T-cell (primary cell): ENCODE measurements at regions not wholly inside any gene's neighbourhood (a gene's known extent, or its start where the extent isn't known, plus 50 kb on each side); places are given as distances from the start of the nearest gene placed in this dataset.
"Not testable (repeated sequence)": the region's sequence is repeated elsewhere in the genome, so short reads cannot be mapped to it uniquely, and the experiment has no call there.

Experiments used
- ATAC-seq, 4 experiments: fragments of 200-7000 bp in 3 of 4; fragments of 150-1000 bp in 1 of 4; cut with Tn5 transposase; replicated peaks in 1 of 4; 1 replicate in 3 of 4; 2 replicates in 1 of 4; pipeline ENCODE4 v1.10.0; 2021; ENCODE audit warnings: moderate library complexity in 3 of 4, mild to moderate bottlenecking in 2 of 4, moderate number of reproducible peaks in 1 of 4
- CTCF ChIA-PET, 2 donors: fragments of 300-600 bp; sonication (Branson Sonifier 250); formaldehyde crosslinking; loops; one replicate each; lab custom pipeline; 2022; ENCODE audit warnings: antibody characterized with exemption in 2 of 2; lab: Charles Lee
- POLR2A ChIA-PET, 2 donors: fragments of 300-600 bp; sonication (Branson Sonifier 250); formaldehyde crosslinking; loops; one replicate each; lab custom pipeline; 2022; ENCODE audit warnings: antibody characterized with exemption in 2 of 2; lab: Charles Lee
- DNase-seq, 35 experiments: peaks; one replicate each; pipeline versions ENCODE4 v3.0.0 to v3.0.0-alpha.2; 2013 to 2023
- H3K27ac ChIP-seq: one replicate; pipeline ENCODE4 v1.5.1; 2013; ENCODE audit warnings: low read length
- H3K27me3 ChIP-seq, 2 experiments: replicated peaks in 1 of 2; 1 replicate in 1 of 2; 2 replicates in 1 of 2; pipeline versions ENCODE4 v1.6.1 to v1.7.0; 2013; ENCODE audit warnings: low read length in 1 of 2, mixed read lengths in 1 of 2; ENCODE audit not compliant: control insufficient read depth in 2 of 2, insufficient read depth in 2 of 2; ENCODE audit errors: extremely low read depth in 1 of 2
- H3K36me3 ChIP-seq, 2 donors: 1 replicate in 1 of 2; 2 replicates in 1 of 2; pipeline versions ENCODE4 v1.6.1 to v1.7.0; 2013; ENCODE audit warnings: low read length in 1 of 2; ENCODE audit not compliant: control insufficient read depth in 2 of 2, insufficient read depth in 1 of 2; ENCODE audit errors: extremely low read depth in 1 of 2
- H3K4me1 ChIP-seq, 2 experiments: 1 replicate in 1 of 2; 2 replicates in 1 of 2; pipeline versions ENCODE4 v1.6.1 to v1.7.0; 2013; ENCODE audit warnings: low read length in 2 of 2, mixed read lengths in 1 of 2; ENCODE audit not compliant: insufficient read depth in 2 of 2, control insufficient read depth in 1 of 2; ENCODE audit errors: extremely low read depth in 1 of 2
- H3K4me3 ChIP-seq, 2 donors: 1 replicate in 1 of 2; 2 replicates in 1 of 2; pipeline versions ENCODE4 v1.5.1 to v1.7.0; 2013; ENCODE audit warnings: mild to moderate bottlenecking in 2 of 2, low read length in 1 of 2, moderate library complexity in 1 of 2; ENCODE audit not compliant: control insufficient read depth in 1 of 2; ENCODE audit errors: extremely low read depth in 1 of 2
- H3K9me3 ChIP-seq: 2 replicates; pipeline ENCODE4 v1.7.0; 2013
- H3K27ac Mint-ChIP-seq, 2 donors: one replicate each; pipeline ENCODE4 v1.8.0; 2020 to 2021; ENCODE audit warnings: mild to moderate bottlenecking in 2 of 2, mixed read lengths in 2 of 2
- H3K27me3 Mint-ChIP-seq, 2 donors: one replicate each; pipeline ENCODE4 v1.8.0; 2021 to 2022; ENCODE audit warnings: mixed read lengths in 2 of 2
- H3K36me3 Mint-ChIP-seq: one replicate; pipeline ENCODE4 v1.8.0; 2021; ENCODE audit warnings: mixed read lengths
- H3K4me1 Mint-ChIP-seq, 3 donors: one replicate each; pipeline ENCODE4 v1.8.0; 2020 to 2022; ENCODE audit warnings: mixed read lengths in 3 of 3, mild to moderate bottlenecking in 1 of 3
- H3K4me3 Mint-ChIP-seq, 3 donors: one replicate each; pipeline ENCODE4 v1.8.0; 2020 to 2022; ENCODE audit warnings: mild to moderate bottlenecking in 3 of 3, mixed read lengths in 3 of 3, moderate library complexity in 3 of 3
- H3K9me3 Mint-ChIP-seq, 3 donors: one replicate each; pipeline ENCODE4 v1.8.0; 2020 to 2022; ENCODE audit warnings: mixed read lengths in 3 of 3
- WGBS: methylation state at CpG from one replicate; pipeline ENCODE4 v1.1.5; 2013; ENCODE audit warnings: missing lambda C conversion rate; ENCODE audit not compliant: insufficient coverage; 5-methylcytosine and 5-hydroxymethylcytosine counted together

DNA sequence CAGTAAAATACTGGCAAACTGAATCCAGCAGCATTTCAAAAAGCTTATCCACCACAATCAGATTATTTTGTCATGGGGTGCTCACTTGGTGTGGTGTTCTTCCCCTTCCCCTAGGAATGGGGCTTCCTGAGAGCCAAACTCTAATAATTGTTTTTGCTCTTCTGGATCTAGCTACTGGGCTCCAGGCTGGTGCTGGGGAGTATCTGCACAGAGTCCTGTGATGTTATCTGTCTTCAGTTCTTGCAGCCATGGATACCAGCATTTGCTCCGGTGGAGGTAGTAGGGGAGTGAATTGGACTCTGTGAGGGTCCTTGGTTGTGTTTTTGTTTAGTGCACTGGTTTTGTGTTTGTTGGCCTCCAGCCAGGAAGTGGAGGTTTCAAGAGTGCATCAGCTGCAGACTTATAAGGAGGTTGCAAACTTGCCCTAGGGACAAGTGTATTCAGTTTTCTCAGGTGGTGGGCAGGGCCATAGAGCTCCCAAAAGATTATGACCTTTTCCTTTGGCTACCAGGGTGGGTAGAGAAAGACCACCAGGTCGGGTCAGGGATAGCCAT is 308.5 kb upstream of the MAGI2 start:
- Histone ChIP-seq H3K27me3 (no peaks in the 10 kb centered on the region), H3K27ac (no peak overlapping the region), H3K9me3 (no peaks in the 10 kb centered on the region), H3K4me1 (no peaks in the 10 kb centered on the region), H3K4me3 (no peak overlapping the region), H3K36me3 (no peaks in the 10 kb centered on the region)
- ATAC-seq: no peak
- peaks cover 0 to 4% of the 10 kb centered on the region in 2 donors for H3K27me3 Mint-ChIP-seq
- H3K36me3 Mint-ChIP-seq: no peaks in the 10 kb centered on the region
- CTCF ChIA-PET: no interaction called here
- no peak overlapping the region for H3K4me3 Mint-ChIP-seq
- H3K27ac Mint-ChIP-seq: no peak overlapping the region
- no peak for DNase-seq
- peaks cover under 1 to 15% (median 5%) of the 10 kb centered on the region in 3 donors for H3K9me3 Mint-ChIP-seq
- POLR2A ChIA-PET: no interaction called here
- H3K4me1 Mint-ChIP-seq: no peaks in the 10 kb centered on the region
- no CpG with 5 or more reads among the region's 2 CpGs for WGBS

DNA sequence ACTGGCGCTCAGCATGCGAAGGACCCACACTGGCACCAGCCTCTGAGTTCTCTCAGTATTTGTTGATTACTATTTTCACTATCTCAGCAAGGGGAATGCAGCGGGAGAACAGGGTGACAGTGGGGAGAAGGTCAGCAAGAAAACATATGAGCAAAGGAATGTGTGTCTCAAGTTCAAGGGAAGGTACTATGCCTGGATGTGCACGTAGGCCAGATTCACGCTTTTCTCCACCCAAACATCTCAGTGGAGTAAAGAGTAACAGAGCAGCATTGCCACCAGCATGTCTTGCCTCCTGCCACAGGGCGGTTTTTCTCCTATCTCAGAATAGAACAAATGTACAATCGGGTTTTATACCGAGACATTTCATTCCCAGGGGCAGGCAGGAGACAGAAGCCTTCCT is 297.5 kb upstream of the MAGI2 start:
- H3K4me3 ChIP-seq, CTCF ChIA-PET, H3K4me1 Mint-ChIP-seq, H3K27me3 ChIP-seq, H3K36me3 Mint-ChIP-seq, H3K4me3 Mint-ChIP-seq, ATAC-seq, H3K27me3 Mint-ChIP-seq, H3K9me3 ChIP-seq, H3K27ac Mint-ChIP-seq, H3K27ac ChIP-seq, H3K4me1 ChIP-seq, DNase-seq, H3K36me3 ChIP-seq: not testable (repeated sequence)
- WGBS: no CpG with 5 or more reads among the region's 8 CpGs
- POLR2A ChIA-PET: interaction anchor here in 1 of 2 donors (0.6 kb wide), 1 partner anchor 270 kb away, joined by 3 read pairs; no protein-coding TSS in a partner anchor
- H3K9me3 Mint-ChIP-seq: peaks cover 3 to 34% (median 9%) of the 10 kb centered on the region in 3 donors

GRCh38 chr7:79749856-79750255 is 296.4 kb upstream of the MAGI2 start:
- no peaks in the 10 kb centered on the region for H3K36me3 ChIP-seq
- no peak overlapping the region for H3K27ac Mint-ChIP-seq
- ChIA-PET CTCF (no interaction called here), POLR2A (no interaction called here)
- no peaks in the 10 kb centered on the region for H3K4me1 Mint-ChIP-seq
- H3K27ac ChIP-seq: no peak overlapping the region
- no peak overlapping the region for H3K4me3 ChIP-seq
- H3K36me3 Mint-ChIP-seq: no peaks in the 10 kb centered on the region
- H3K4me1 ChIP-seq: no peaks in the 10 kb centered on the region
- peaks cover 3 to 32% (median 4%) of the 10 kb centered on the region in 3 donors for H3K9me3 Mint-ChIP-seq
- DNase-seq (no peak), ATAC-seq (no peak)
- no peaks in the 10 kb centered on the region for H3K27me3 Mint-ChIP-seq
- no peak overlapping the region for H3K4me3 Mint-ChIP-seq
- no peaks in the 10 kb centered on the region for H3K27me3 ChIP-seq
- H3K9me3 ChIP-seq: no peaks in the 10 kb centered on the region

DNA sequence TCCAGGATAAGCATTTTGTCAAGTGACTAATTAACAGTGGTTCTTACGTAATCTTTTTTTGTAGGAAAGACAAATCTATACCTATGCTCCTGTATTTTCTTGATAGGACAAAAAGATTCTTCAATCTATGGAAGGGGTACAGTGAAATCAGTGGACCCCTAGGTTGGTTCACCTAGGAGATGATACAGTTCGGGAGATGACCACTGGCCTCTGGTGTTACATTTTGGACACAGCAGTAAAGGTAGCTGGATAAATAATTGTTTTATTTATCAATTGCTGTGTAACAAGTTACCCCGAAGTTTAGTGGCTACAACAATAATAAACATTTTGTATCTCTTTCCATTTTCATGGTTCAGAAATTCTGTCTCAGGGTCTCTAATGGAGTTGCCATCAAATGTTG is 288.2 kb upstream of the MAGI2 start:
- no peaks in the 10 kb centered on the region for H3K27me3 ChIP-seq
- no peak overlapping the region for H3K27ac ChIP-seq
- peaks cover 0 to 8% (median 4%) of the 10 kb centered on the region in 3 donors for H3K9me3 Mint-ChIP-seq
- no peak overlapping the region for H3K27ac Mint-ChIP-seq
- H3K4me3 ChIP-seq: no peak overlapping the region
- 80% methylated on average over 1 of the region's 3 CpGs for WGBS
- H3K36me3 Mint-ChIP-seq: no peaks in the 10 kb centered on the region
- H3K27me3 Mint-ChIP-seq: no peaks in the 10 kb centered on the region
- CTCF ChIA-PET: no interaction called here
- POLR2A ChIA-PET: no interaction called here
- no peak overlapping the region for H3K4me3 Mint-ChIP-seq
- no peaks in the 10 kb centered on the region for H3K36me3 ChIP-seq
- no peaks in the 10 kb centered on the region for H3K4me1 Mint-ChIP-seq
- H3K9me3 ChIP-seq: no peaks in the 10 kb centered on the region
- DNase-seq: no peak
- ATAC-seq: no peak
- H3K4me1 ChIP-seq: no peaks in the 10 kb centered on the region

DNA sequence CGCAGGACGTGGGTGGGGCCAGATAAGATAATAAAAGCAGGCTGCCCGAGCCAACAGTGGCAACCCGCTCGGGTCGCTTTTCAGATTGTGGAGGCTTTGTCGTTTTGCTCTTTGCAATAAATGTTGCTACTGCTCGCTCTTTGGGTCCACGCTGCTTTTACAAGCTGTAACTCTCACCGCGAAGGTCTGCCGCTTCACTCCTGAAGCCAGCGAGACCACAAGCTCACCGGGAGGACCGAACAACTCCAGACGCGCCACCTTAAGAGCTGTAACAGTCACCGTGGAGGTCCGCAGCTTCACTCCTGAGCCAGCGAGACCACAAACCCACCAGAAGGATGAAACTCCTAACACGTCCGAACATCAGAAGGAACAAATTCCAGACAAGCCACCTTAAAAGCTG is 286.6 kb upstream of the MAGI2 start:
- Mint-ChIP-seq H3K4me1 (no peaks in the 10 kb centered on the region), H3K9me3 (peaks cover 0 to 13% (median 4%) of the 10 kb centered on the region in 3 donors), H3K27ac (no peak overlapping the region), H3K27me3 (no peaks in the 10 kb centered on the region), H3K36me3 (no peaks in the 10 kb centered on the region), H3K4me3 (no peak overlapping the region)
- H3K4me1 ChIP-seq: no peaks in the 10 kb centered on the region
- DNase-seq (no peak), ATAC-seq (no peak)
- H3K27ac ChIP-seq: no peak overlapping the region
- ChIA-PET POLR2A (no interaction called here), CTCF (no interaction called here)
- WGBS: 89% methylated on average over 22 of the region's 22 CpGs
- no peak overlapping the region for H3K4me3 ChIP-seq
- no peaks in the 10 kb centered on the region for H3K27me3 ChIP-seq
- H3K9me3 ChIP-seq: no peaks in the 10 kb centered on the region
- H3K36me3 ChIP-seq: no peaks in the 10 kb centered on the region

DNA sequence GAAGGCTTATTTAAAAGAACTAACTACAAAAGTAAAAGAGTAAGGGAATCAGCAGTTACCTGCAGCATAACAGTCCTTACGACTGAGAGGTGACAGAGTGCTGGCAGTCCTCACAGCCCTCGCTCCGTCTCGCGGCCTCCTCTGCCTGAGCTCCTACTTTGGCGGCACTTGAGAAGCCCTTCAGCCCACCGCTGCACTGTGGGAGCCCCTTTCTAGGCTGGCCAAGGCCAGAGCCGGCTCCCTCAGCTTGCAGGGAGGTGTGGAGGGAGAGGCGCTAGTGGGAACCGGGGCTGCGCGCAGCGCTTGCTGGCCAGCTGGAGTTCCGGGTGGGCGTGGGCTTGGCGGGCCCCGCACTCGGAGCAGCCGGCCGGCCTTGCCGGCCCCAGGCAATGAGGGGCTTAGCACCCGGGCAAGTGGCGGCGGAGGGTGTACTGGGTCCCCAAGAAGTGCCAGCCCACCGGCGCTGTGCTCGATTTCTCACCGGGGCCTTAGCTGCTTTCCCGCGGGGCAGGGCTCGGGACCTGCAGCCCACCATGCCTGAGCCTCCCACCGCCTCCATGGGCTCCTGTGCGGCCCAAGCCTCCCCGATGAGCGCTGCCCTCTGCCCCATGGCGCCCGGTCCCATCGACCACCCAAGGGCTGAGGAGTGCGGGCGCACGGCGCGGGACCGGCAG is 285.7 kb upstream of the MAGI2 start:
- H3K27ac Mint-ChIP-seq, H3K4me3 Mint-ChIP-seq, H3K9me3 ChIP-seq, H3K4me1 ChIP-seq, POLR2A ChIA-PET, H3K27ac ChIP-seq, CTCF ChIA-PET, H3K36me3 ChIP-seq, H3K27me3 ChIP-seq, H3K27me3 Mint-ChIP-seq, DNase-seq, ATAC-seq, H3K4me3 ChIP-seq, H3K4me1 Mint-ChIP-seq, H3K36me3 Mint-ChIP-seq: not testable (repeated sequence)
- whole genome bisulfite sequencing: 95% methylated on average over 34 of the region's 44 CpGs
- peaks cover 0 to 21% (median 4%) of the 10 kb centered on the region in 3 donors for H3K9me3 Mint-ChIP-seq
